WTC11 (cell line): ENCODE measurements at regions not wholly inside any gene's neighbourhood (a gene's known extent, or its start where the extent isn't known, plus 50 kb on each side); places are given as distances from the start of the nearest gene placed in this dataset.

Source experiments
- ATAC-seq: fragments of 200-7000 bp; cut with Tn5 transposase; 2 replicates; pipeline ENCODE4 v1.10.0; 2021; ENCODE audit warnings: mild to moderate bottlenecking, moderate library complexity
- CTCF ChIA-PET: fragments of 300-600 bp; sonication (Branson Sonifier 250); formaldehyde crosslinking; loops from one replicate; lab custom pipeline; 2021; ENCODE audit warnings: antibody characterized with exemption; lab: Charles Lee
- POLR2A ChIA-PET: fragments of 350-600 bp; sonication (Branson Sonifier 250); formaldehyde crosslinking; loops from one replicate; lab custom pipeline; 2021; ENCODE audit warnings: antibody characterized with exemption; lab: Charles Lee
- DNase-seq: peaks from one replicate; pipeline ENCODE4 v3.0.0; 2021; ENCODE audit warnings: low spot score
- H3K27ac Mint-ChIP-seq: 2 replicates; pipeline ENCODE4 v1.8.0; 2021; ENCODE audit warnings: mixed read lengths
- H3K27me3 Mint-ChIP-seq: 2 replicates; pipeline ENCODE4 v1.8.0; 2021; ENCODE audit warnings: low read depth, mild to moderate bottlenecking, moderate library complexity, mixed read lengths
- H3K36me3 Mint-ChIP-seq: 2 replicates; pipeline ENCODE4 v1.8.0; 2021; ENCODE audit warnings: mixed read lengths
- H3K4me1 Mint-ChIP-seq: 2 replicates; pipeline ENCODE4 v1.8.0; 2022; ENCODE audit warnings: mixed read lengths
- H3K4me3 Mint-ChIP-seq: 2 replicates; pipeline ENCODE4 v1.8.0; 2021; ENCODE audit warnings: mild to moderate bottlenecking, moderate library complexity, mixed read lengths
- H3K9me3 Mint-ChIP-seq: 2 replicates; pipeline ENCODE4 v1.8.0; 2021; ENCODE audit warnings: mixed read lengths
- CREM ChIP-seq: sonication (generic); formaldehyde crosslinking; IDR thresholded peaks from 2 replicates; pipeline ENCODE4 v1.8.1; 2022; ENCODE audit warnings: mild to moderate bottlenecking, missing genetic modification reagents, moderate library complexity
- FOXJ3 ChIP-seq: sonication (generic); formaldehyde crosslinking; IDR thresholded peaks from 2 replicates; pipeline ENCODE4 v1.9.0; 2021; ENCODE audit warnings: missing genetic modification reagents, mild to moderate bottlenecking, borderline replicate concordance
- IRF2 ChIP-seq: sonication (generic); formaldehyde crosslinking; IDR thresholded peaks from 2 replicates; pipeline ENCODE4 v1.8.0; 2022; ENCODE audit warnings: low read depth, missing genetic modification reagents, borderline replicate concordance
- TEAD1 ChIP-seq: sonication (generic); formaldehyde crosslinking; IDR thresholded peaks from 2 replicates; pipeline ENCODE4 v1.8.0; 2022; ENCODE audit warnings: mild to moderate bottlenecking, missing genetic modification reagents
- ZNF232 ChIP-seq: sonication (generic); formaldehyde crosslinking; IDR thresholded peaks from 2 replicates; pipeline ENCODE4 v1.8.0; 2022; ENCODE audit warnings: mild to moderate bottlenecking, missing genetic modification reagents
- ZNF317 ChIP-seq: sonication (generic); formaldehyde crosslinking; IDR thresholded peaks from 2 replicates; pipeline ENCODE4 v1.8.1; 2023; ENCODE audit warnings: low read depth, mild to moderate bottlenecking, moderate library complexity, missing genetic modification reagents, borderline replicate concordance
- TF ChIP-seq, protein P1 (sequence below): fragments of 250-450 bp; sonication (Bioruptor Pico); IDR thresholded peaks from 2 replicates; pipeline ENCODE4 v1.9.0; 2021; ENCODE audit warnings: mild to moderate bottlenecking
- TF ChIP-seq, protein P2 (sequence below): sonication (generic); formaldehyde crosslinking; IDR thresholded peaks from 2 replicates; pipeline ENCODE4 v1.8.1; 2022; ENCODE audit warnings: mild to moderate bottlenecking, missing genetic modification reagents, moderate library complexity, borderline replicate concordance
- TF ChIP-seq, protein P3 (sequence below): sonication (generic); formaldehyde crosslinking; IDR thresholded peaks from 2 replicates; pipeline ENCODE4 v1.8.0; 2023; ENCODE audit warnings: mild to moderate bottlenecking, missing genetic modification reagents
- TF ChIP-seq, protein P4 (sequence below): fragments of 250-450 bp; sonication (Bioruptor Pico); IDR thresholded peaks from 2 replicates; pipeline ENCODE4 v2.1.2; 2022; ENCODE audit warnings: mild to moderate bottlenecking, moderate library complexity
- TF ChIP-seq, protein P5 (sequence below): sonication (generic); formaldehyde crosslinking; IDR thresholded peaks from 2 replicates; pipeline ENCODE4 v1.8.0; 2022; ENCODE audit warnings: mild to moderate bottlenecking, missing genetic modification reagents
- TF ChIP-seq, protein P6 (sequence below): sonication (generic); formaldehyde crosslinking; conservative IDR thresholded peaks from 2 replicates; pipeline ENCODE4 v1.8.1; 2022; ENCODE audit warnings: mild to moderate bottlenecking, missing genetic modification reagents
- TF ChIP-seq, protein P7 (sequence below): sonication (generic); formaldehyde crosslinking; IDR thresholded peaks from 2 replicates; pipeline ENCODE4 v1.8.1; 2023; ENCODE audit warnings: mild to moderate bottlenecking, missing genetic modification reagents

DNA sequence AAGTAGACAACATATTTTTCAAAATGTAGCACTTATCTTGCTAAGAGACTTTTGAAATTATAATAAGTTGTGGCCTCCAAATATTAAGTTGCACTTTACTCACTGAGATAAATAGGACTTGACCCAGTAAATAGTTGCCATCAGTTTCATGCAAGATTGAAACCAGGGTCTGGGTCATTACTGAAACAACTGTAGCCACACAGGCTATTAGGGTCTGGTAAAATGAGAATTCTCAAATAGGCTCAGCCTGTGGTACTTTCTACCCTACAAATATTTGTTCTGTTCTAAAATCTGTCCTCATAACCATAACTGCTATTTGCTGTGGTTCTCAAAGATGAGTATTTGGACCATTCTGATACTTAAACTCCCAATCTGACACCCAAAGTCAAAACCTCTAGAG is 115.4 kb upstream of the STK17B start (continued):
- TF ChIP-seq, protein P1, sequence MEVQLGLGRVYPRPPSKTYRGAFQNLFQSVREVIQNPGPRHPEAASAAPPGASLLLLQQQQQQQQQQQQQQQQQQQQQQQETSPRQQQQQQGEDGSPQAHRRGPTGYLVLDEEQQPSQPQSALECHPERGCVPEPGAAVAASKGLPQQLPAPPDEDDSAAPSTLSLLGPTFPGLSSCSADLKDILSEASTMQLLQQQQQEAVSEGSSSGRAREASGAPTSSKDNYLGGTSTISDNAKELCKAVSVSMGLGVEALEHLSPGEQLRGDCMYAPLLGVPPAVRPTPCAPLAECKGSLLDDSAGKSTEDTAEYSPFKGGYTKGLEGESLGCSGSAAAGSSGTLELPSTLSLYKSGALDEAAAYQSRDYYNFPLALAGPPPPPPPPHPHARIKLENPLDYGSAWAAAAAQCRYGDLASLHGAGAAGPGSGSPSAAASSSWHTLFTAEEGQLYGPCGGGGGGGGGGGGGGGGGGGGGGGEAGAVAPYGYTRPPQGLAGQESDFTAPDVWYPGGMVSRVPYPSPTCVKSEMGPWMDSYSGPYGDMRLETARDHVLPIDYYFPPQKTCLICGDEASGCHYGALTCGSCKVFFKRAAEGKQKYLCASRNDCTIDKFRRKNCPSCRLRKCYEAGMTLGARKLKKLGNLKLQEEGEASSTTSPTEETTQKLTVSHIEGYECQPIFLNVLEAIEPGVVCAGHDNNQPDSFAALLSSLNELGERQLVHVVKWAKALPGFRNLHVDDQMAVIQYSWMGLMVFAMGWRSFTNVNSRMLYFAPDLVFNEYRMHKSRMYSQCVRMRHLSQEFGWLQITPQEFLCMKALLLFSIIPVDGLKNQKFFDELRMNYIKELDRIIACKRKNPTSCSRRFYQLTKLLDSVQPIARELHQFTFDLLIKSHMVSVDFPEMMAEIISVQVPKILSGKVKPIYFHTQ, result no peak
- TF ChIP-seq, protein P2, sequence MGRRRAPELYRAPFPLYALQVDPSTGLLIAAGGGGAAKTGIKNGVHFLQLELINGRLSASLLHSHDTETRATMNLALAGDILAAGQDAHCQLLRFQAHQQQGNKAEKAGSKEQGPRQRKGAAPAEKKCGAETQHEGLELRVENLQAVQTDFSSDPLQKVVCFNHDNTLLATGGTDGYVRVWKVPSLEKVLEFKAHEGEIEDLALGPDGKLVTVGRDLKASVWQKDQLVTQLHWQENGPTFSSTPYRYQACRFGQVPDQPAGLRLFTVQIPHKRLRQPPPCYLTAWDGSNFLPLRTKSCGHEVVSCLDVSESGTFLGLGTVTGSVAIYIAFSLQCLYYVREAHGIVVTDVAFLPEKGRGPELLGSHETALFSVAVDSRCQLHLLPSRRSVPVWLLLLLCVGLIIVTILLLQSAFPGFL (CRISPR knock-in tag), result no peak

DNA sequence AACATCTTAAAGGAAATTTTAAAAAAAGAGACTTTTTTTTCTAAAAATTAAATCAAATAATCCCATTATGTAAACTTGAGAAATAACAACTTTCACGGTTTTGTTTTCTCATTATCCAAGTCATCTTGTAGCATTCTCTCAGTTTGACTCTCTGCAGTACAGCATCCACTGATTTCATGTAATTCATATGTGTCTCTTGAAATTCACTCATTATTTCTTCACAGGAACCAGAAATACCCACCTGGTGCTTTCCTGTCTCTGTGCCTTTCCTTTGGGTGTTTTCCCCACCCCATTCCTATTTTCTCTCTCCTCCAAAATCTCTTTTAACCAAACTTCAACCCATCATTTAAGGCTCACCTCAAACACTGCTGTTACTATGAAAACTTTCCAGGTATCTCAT is 116.1 kb upstream of the STK17B start:
- peaks cover 2% of the 10 kb centered on the region for H3K4me1 Mint-ChIP-seq
- no peak for ATAC-seq

DNA sequence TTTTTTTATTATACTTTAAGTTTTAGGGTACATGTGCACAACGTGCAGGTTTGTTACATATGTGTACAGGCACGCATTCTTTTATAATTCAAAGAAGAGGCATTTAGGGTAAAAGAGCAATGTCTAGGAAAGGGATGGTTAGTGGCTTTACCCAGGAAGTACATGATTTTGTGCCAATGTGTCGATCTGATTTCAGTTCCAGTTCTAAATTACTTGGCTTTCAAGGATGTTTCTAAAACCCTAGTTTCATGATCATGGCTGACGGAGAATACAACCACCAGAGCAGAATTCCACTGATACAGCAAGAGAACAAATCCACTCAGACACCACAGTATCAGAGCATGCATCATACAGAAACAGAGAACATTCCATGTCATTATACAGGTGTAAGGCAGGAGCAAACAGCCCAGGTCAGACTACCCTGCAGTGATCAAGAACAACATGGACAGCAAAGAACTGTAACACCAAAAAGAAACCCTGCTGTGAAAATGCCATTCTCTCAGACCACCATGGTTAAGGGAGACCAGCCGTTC is 116.7 kb upstream of the STK17B start:
- peak overlapping the region; percentile 12; the same call in 1 of the 2 replicates for H3K27ac Mint-ChIP-seq

More for the DNA sequence above, 116.1 kb upstream of the STK17B start:
- H3K36me3 Mint-ChIP-seq, result peaks cover 6% of the 10 kb centered on the region
- H3K27me3 Mint-ChIP-seq, result no peaks in the 10 kb centered on the region
- no peak for DNase-seq
- H3K9me3 Mint-ChIP-seq, result peaks cover 3% of the 10 kb centered on the region
- POLR2A ChIA-PET, result no interaction called here
- no peak overlapping the region for H3K4me3 Mint-ChIP-seq
- CTCF ChIA-PET, result no interaction called here
- H3K27ac Mint-ChIP-seq, result no peak overlapping the region
- no peak for TF ChIP-seq IRF2
- TF ChIP-seq, protein P3, sequence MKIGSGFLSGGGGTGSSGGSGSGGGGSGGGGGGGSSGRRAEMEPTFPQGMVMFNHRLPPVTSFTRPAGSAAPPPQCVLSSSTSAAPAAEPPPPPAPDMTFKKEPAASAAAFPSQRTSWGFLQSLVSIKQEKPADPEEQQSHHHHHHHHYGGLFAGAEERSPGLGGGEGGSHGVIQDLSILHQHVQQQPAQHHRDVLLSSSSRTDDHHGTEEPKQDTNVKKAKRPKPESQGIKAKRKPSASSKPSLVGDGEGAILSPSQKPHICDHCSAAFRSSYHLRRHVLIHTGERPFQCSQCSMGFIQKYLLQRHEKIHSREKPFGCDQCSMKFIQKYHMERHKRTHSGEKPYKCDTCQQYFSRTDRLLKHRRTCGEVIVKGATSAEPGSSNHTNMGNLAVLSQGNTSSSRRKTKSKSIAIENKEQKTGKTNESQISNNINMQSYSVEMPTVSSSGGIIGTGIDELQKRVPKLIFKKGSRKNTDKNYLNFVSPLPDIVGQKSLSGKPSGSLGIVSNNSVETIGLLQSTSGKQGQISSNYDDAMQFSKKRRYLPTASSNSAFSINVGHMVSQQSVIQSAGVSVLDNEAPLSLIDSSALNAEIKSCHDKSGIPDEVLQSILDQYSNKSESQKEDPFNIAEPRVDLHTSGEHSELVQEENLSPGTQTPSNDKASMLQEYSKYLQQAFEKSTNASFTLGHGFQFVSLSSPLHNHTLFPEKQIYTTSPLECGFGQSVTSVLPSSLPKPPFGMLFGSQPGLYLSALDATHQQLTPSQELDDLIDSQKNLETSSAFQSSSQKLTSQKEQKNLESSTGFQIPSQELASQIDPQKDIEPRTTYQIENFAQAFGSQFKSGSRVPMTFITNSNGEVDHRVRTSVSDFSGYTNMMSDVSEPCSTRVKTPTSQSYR, result no peak
- TF ChIP-seq, protein P4, sequence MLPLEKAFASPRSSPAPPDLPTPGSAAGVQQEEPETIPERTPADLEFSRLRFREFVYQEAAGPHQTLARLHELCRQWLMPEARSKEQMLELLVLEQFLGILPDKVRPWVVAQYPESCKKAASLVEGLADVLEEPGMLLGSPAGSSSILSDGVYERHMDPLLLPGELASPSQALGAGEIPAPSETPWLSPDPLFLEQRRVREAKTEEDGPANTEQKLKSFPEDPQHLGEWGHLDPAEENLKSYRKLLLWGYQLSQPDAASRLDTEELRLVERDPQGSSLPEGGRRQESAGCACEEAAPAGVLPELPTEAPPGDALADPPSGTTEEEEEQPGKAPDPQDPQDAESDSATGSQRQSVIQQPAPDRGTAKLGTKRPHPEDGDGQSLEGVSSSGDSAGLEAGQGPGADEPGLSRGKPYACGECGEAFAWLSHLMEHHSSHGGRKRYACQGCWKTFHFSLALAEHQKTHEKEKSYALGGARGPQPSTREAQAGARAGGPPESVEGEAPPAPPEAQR, result no peak
- no peak for TF ChIP-seq CREM (CRISPR knock-in tag)
- TF ChIP-seq ZNF232 (CRISPR knock-in tag), result no peak
- TF ChIP-seq, protein P5, sequence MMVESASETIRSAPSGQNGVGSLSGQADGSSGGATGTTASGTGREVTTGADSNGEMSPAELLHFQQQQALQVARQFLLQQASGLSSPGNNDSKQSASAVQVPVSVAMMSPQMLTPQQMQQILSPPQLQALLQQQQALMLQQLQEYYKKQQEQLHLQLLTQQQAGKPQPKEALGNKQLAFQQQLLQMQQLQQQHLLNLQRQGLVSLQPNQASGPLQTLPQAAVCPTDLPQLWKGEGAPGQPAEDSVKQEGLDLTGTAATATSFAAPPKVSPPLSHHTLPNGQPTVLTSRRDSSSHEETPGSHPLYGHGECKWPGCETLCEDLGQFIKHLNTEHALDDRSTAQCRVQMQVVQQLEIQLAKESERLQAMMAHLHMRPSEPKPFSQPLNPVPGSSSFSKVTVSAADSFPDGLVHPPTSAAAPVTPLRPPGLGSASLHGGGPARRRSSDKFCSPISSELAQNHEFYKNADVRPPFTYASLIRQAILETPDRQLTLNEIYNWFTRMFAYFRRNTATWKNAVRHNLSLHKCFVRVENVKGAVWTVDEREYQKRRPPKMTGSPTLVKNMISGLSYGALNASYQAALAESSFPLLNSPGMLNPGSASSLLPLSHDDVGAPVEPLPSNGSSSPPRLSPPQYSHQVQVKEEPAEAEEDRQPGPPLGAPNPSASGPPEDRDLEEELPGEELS, result no peak
- no peak for TF ChIP-seq FOXJ3 (CRISPR knock-in tag)
- TF ChIP-seq, protein P6, sequence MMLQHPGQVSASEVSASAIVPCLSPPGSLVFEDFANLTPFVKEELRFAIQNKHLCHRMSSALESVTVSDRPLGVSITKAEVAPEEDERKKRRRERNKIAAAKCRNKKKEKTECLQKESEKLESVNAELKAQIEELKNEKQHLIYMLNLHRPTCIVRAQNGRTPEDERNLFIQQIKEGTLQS (CRISPR knock-in tag), result no peak
- TF ChIP-seq TEAD1 (CRISPR knock-in tag), result no peak
- TF ChIP-seq ZNF317 (CRISPR knock-in tag), result no peak

More for the DNA sequence above, 116.7 kb upstream of the STK17B start:
- CTCF ChIA-PET, result no interaction called here
- DNase-seq, result no peak
- POLR2A ChIA-PET, result no interaction called here
- TF ChIP-seq, protein P7, sequence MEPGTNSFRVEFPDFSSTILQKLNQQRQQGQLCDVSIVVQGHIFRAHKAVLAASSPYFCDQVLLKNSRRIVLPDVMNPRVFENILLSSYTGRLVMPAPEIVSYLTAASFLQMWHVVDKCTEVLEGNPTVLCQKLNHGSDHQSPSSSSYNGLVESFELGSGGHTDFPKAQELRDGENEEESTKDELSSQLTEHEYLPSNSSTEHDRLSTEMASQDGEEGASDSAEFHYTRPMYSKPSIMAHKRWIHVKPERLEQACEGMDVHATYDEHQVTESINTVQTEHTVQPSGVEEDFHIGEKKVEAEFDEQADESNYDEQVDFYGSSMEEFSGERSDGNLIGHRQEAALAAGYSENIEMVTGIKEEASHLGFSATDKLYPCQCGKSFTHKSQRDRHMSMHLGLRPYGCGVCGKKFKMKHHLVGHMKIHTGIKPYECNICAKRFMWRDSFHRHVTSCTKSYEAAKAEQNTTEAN (CRISPR knock-in tag), result no peak
- Mint-ChIP-seq H3K4me1 (no peaks in the 10 kb centered on the region), H3K9me3 (no peaks in the 10 kb centered on the region; the same call in 1 of the 2 replicates), H3K27me3 (no peaks in the 10 kb centered on the region), H3K4me3 (no peak overlapping the region), H3K36me3 (peaks cover 2% of the 10 kb centered on the region; the same call in 1 of the 2 replicates)
- ATAC-seq, result no peak
